Epithelial cell of proximal tubule (primary cell): ENCODE measurements at regions not wholly inside any gene's neighbourhood (a gene's known extent, or its start where the extent isn't known, plus 50 kb on each side); places are given as distances from the start of the nearest gene placed in this dataset.

Experiments used
- DNase-seq: peaks from one replicate; pipeline ENCODE4 v3.0.0-alpha.2; 2011; ENCODE audit warnings: low read depth
- H3K4me3 ChIP-seq: 2 replicates; pipeline ENCODE4 v1.5.1; 2011; ENCODE audit warnings: low read depth, mild to moderate bottlenecking, low read length
- TF ChIP-seq, protein P1 (sequence below): conservative IDR thresholded peaks from 2 replicates; pipeline ENCODE4 v1.5.1; 2012; ENCODE audit warnings: low read depth, mild to moderate bottlenecking, low read length

DNA sequence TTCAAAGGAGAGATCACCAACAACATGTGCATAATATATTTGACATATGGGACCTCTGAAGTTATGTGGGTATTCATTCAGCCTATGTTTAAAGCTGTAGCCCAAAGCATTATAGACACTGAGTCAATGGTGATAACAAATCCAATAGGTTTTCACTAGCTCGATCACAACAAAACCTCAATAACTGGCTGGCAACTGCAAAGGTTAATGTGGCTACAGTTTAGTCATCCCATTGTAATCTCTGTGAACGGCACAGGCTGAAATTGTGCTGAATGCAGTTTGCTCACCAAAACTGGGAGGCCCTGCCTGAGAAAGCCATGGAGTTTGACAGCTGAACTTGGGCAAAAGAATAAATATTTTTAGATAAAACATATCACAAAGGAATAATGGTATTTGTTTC is 152.4 kb upstream of the ADO start:
- H3K4me3 ChIP-seq = no peak overlapping the region
- no peak for DNase-seq
- TF ChIP-seq, protein P1, sequence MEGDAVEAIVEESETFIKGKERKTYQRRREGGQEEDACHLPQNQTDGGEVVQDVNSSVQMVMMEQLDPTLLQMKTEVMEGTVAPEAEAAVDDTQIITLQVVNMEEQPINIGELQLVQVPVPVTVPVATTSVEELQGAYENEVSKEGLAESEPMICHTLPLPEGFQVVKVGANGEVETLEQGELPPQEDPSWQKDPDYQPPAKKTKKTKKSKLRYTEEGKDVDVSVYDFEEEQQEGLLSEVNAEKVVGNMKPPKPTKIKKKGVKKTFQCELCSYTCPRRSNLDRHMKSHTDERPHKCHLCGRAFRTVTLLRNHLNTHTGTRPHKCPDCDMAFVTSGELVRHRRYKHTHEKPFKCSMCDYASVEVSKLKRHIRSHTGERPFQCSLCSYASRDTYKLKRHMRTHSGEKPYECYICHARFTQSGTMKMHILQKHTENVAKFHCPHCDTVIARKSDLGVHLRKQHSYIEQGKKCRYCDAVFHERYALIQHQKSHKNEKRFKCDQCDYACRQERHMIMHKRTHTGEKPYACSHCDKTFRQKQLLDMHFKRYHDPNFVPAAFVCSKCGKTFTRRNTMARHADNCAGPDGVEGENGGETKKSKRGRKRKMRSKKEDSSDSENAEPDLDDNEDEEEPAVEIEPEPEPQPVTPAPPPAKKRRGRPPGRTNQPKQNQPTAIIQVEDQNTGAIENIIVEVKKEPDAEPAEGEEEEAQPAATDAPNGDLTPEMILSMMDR = no peak

- TF ChIP-seq, protein P1 = no peak
- H3K4me3 ChIP-seq = no peak overlapping the region
- no peak for DNase-seq
Observed at GRCh38 chr10:62652564-62652963, 152.0 kb upstream of the ADO start.

DNA sequence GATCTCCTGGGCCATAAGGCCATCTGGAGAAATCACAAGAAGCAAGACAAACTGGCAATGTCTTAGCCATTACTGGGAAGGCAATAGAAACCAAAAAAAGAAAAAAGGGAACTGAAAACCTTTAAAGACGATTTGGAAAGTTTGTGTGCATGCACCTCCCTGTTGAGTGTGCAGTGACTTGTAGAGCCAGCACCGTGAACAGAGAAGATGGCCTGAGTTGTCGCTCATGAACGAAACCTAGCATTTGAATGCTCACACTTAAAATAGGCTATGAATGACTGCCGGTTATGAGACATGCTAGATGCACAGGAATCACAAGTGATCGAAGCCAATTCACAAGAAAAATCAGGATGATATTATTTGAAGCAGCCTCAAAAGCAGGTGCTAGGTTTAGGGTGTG is 151.3 kb upstream of the ADO start:
- DNase-seq = no peak
- TF ChIP-seq, protein P1 = no peak
- no peak overlapping the region for H3K4me3 ChIP-seq

- TF ChIP-seq, protein P1 = no peak
- no peak overlapping the region for H3K4me3 ChIP-seq
Observed at GRCh38 chr10:62654966-62655336, 149.6 kb upstream of the ADO start.

DNA sequence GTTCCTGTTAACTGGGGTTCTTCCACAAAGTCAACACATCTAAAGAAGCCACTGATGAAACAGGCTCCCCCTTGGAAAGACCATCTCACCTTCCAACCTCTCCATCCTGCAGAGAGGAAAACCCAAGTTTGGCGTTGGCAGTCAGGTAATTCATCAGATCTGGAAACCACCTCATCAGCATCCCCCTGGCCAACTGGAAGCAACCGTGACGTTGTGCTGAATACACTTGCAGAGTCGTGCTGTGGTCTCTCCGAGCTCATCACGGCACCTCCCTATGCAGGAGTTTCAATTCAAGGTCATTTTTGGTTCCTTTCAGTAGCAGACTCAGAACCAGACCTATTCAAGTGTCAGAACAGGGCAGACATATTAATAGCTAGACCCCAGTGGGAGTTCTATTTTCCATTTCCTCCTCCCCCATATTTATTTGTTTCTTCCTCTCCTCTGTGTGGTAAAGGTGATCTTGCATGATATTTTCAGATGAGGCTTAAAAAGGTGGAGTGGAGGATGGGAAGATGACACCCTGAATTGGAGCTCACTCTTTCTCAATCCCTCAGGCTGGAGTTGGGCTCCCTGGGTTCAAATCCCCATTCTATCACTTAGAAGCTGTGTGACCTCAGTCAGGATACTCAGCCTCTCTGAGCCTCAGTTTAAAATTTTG is 149.1 kb upstream of the ADO start:
- TF ChIP-seq, protein P1 = no peak
- H3K4me3 ChIP-seq = no peak overlapping the region
- DNase-seq = no peak

More at GRCh38 chr10:62654966-62655336, 149.6 kb upstream of the ADO start:
- no peak for DNase-seq

- DNase-seq = no peak
- no peak overlapping the region for H3K4me3 ChIP-seq
- TF ChIP-seq, protein P1 = no peak
Observed at GRCh38 chr10:62657244-62657835, 147.2 kb upstream of the ADO start.

GRCh38 chr10:62658516-62658915 is 146.0 kb upstream of the ADO start:
- no peak overlapping the region for H3K4me3 ChIP-seq
- no peak for DNase-seq
- TF ChIP-seq, protein P1 = no peak
